HepG2 (cell line): ENCODE measurements at regions not wholly inside any gene's neighbourhood (a gene's known extent, or its start where the extent isn't known, plus 50 kb on each side); places are given as distances from the start of the nearest gene placed in this dataset.

Experiments
- ATAC-seq: fragments of 200-7000 bp; cut with Tn5 transposase; 3 replicates; pipeline ENCODE4 v1.9.1; 2020; ENCODE audit warnings: mild to moderate bottlenecking, moderate library complexity
- BruUV-seq: library from RNA; stranded (reverse); fragments of 400-500 nt; replicated peaks from 2 replicates; lab custom pipeline; 2021; lab: Mats Ljungman, UMichigan
- CTCF ChIA-PET: fragments of 300-600 bp; formaldehyde crosslinking; extraction: SDS; loops from one replicate; lab custom pipeline; 2021; ENCODE audit warnings: low total read pairs, inconsistent platforms, low intra/inter-chr PET ratio; lab: Yijun Ruan, JAX
- POLR2A ChIA-PET: fragments of 350-600 bp; sonication (Branson Sonifier 250); formaldehyde crosslinking; loops from one replicate; lab custom pipeline; 2020; ENCODE audit warnings: antibody characterized with exemption, inconsistent platforms; lab: Yijun Ruan, JAX
- DNase-seq: peaks from one replicate; pipeline ENCODE4 v3.0.0-alpha.2; 2015; ENCODE audit warnings: low spot score
- FAIRE-seq: peaks from 3 replicates; lab custom pipeline; 2011; peaks lifted over from hg19 to GRCh38; lab: Jason Lieb, UNC
- H2AFZ ChIP-seq: one replicate; pipeline ENCODE4 v1.6.1; 2011; ENCODE audit warnings: low read length, inconsistent platforms
- H3K27ac ChIP-seq: fragments of 300-600 bp; 3 replicates; pipeline ENCODE4 v1.8.0; 2011; ENCODE audit warnings: mixed run types, mild to moderate bottlenecking, mixed read lengths, low read length, inconsistent platforms; ENCODE audit not compliant: insufficient read depth; ENCODE audit errors: extremely low read length
- H3K27me3 ChIP-seq, 2 experiments: fragments of 200-600 bp in 1 of 2; 2 replicates in 1 of 2; 3 replicates in 1 of 2; pipeline versions ENCODE4 v1.6.0 to v1.8.0; 2011; ENCODE audit warnings: low read length in 2 of 2, mild to moderate bottlenecking in 2 of 2, moderate library complexity in 2 of 2, inconsistent platforms in 1 of 2; ENCODE audit not compliant: insufficient read depth in 2 of 2, control insufficient read depth in 1 of 2
- H3K36me3 ChIP-seq, 2 experiments: fragments of 200-600 bp in 1 of 2; replicated peaks in 1 of 2; 2 replicates in 1 of 2; 3 replicates in 1 of 2; pipeline versions ENCODE4 v1.5.1 to v1.8.0; 2011; ENCODE audit warnings: low read length in 2 of 2, inconsistent platforms in 1 of 2; ENCODE audit not compliant: insufficient read depth in 2 of 2, control insufficient read depth in 1 of 2
- H3K4me1 ChIP-seq: 2 replicates; pipeline ENCODE4 v1.5.1; 2012; ENCODE audit warnings: low read length, inconsistent platforms; ENCODE audit not compliant: insufficient read depth
- H3K4me2 ChIP-seq: 2 replicates; pipeline ENCODE4 v1.6.0; 2011; ENCODE audit warnings: low read depth, low read length, inconsistent platforms
- H3K4me3 ChIP-seq, 3 experiments: fragments of 200-600 bp in 1 of 3; sonication (generic), shearing (Covaris generic) in 1 of 3; replicated peaks in 1 of 3; 2 replicates each; pipeline ENCODE4 v1.5.1; 2011 to 2016; ENCODE audit warnings: low read length in 3 of 3, inconsistent platforms in 2 of 3, low read depth in 2 of 3, mild to moderate bottlenecking in 2 of 3, control low read depth in 1 of 3, mixed read lengths in 1 of 3; ENCODE audit not compliant: insufficient read depth in 1 of 3
- H3K79me2 ChIP-seq: one replicate; pipeline ENCODE4 v1.6.1; 2011; ENCODE audit warnings: low read length, inconsistent platforms; ENCODE audit not compliant: insufficient read depth
- H3K9ac ChIP-seq: 2 replicates; pipeline ENCODE4 v1.6.0; 2011; ENCODE audit warnings: mild to moderate bottlenecking, low read depth, low read length, inconsistent platforms; ENCODE audit not compliant: insufficient read depth
- H3K9me3 ChIP-seq: 2 replicates; pipeline ENCODE4 v1.5.1; 2012; ENCODE audit warnings: mild to moderate bottlenecking, low read length
- H4K20me1 ChIP-seq: 2 replicates; pipeline ENCODE4 v1.6.0; 2011; ENCODE audit warnings: inconsistent platforms, mild to moderate bottlenecking, low read length, moderate library complexity; ENCODE audit not compliant: insufficient read depth
- AGO1 ChIP-seq: fragments of 200-400 bp; formaldehyde crosslinking; IDR thresholded peaks from 2 replicates; pipeline ENCODE4 v1.6.1; 2017; ENCODE audit warnings: mild to moderate bottlenecking, low read depth, low read length, moderate library complexity; ENCODE audit not compliant: poor library complexity, severe bottlenecking
- CREBL2 ChIP-seq: sonication (generic); formaldehyde crosslinking; IDR thresholded peaks from 2 replicates; pipeline ENCODE4 v1.8.1; 2023; ENCODE audit warnings: missing genetic modification reagents, mild to moderate bottlenecking, borderline replicate concordance
- ETS1 ChIP-seq: sonication (generic); formaldehyde crosslinking; IDR thresholded peaks from 2 replicates; pipeline ENCODE4 v1.4.0; 2020; ENCODE audit warnings: missing genetic modification reagents
- HIC2 ChIP-seq: sonication (generic); formaldehyde crosslinking; IDR thresholded peaks from 2 replicates; pipeline ENCODE4 v1.9.0; 2022; ENCODE audit warnings: low read depth, missing genetic modification reagents
- NR2F2 ChIP-seq: IDR thresholded peaks from 2 replicates; pipeline ENCODE4 v1.6.1; 2012; ENCODE audit warnings: low read depth, inconsistent platforms, borderline replicate concordance
- PCBP2 ChIP-seq: fragments of 200-400 bp; formaldehyde crosslinking; optimal IDR thresholded peaks from 2 replicates; pipeline ENCODE3; 2018; ENCODE audit warnings: low read length, low read depth; ENCODE audit not compliant: poor library complexity, severe bottlenecking
- SOX6 ChIP-seq, 2 experiments: fragments of 450-650 bp in 1 of 2; sonication (generic) in 1 of 2; formaldehyde crosslinking in 1 of 2; IDR thresholded peaks; 2 replicates each; pipeline versions ENCODE4 v1.4.0 to v1.6.1; 2017 to 2020; ENCODE audit warnings: antibody characterized with exemption in 1 of 2, mild to moderate bottlenecking in 1 of 2, missing genetic modification reagents in 1 of 2
- TAF1 ChIP-seq: sonication (generic); formaldehyde crosslinking; IDR thresholded peaks from 2 replicates; pipeline ENCODE4 v1.4.0; 2020; ENCODE audit warnings: missing genetic modification reagents
- TBL1XR1 ChIP-seq: fragments of 150-350 bp; IDR thresholded peaks from 2 replicates; pipeline ENCODE4 v1.6.1; 2014; ENCODE audit warnings: borderline replicate concordance, low read length; ENCODE audit not compliant: partially characterized antibody
- ZMYM2 ChIP-seq: sonication (generic); formaldehyde crosslinking; IDR thresholded peaks from 2 replicates; pipeline ENCODE4 v1.8.0; 2022; ENCODE audit warnings: mild to moderate bottlenecking, missing genetic modification reagents
- ZNF235 ChIP-seq: sonication (generic); formaldehyde crosslinking; IDR thresholded peaks from 2 replicates; pipeline ENCODE4 v1.8.1; 2023; ENCODE audit warnings: mild to moderate bottlenecking, missing genetic modification reagents, borderline replicate concordance
- ZNF550 ChIP-seq: sonication (generic); formaldehyde crosslinking; IDR thresholded peaks from 2 replicates; pipeline ENCODE4 v1.4.0; 2020; ENCODE audit warnings: mild to moderate bottlenecking, missing genetic modification reagents, borderline replicate concordance
- ZNF670 ChIP-seq: sonication (generic); formaldehyde crosslinking; IDR thresholded peaks from 2 replicates; pipeline ENCODE4 v1.8.0; 2022; ENCODE audit warnings: mild to moderate bottlenecking, missing genetic modification reagents, borderline replicate concordance
- ZNF678 ChIP-seq: sonication (generic); formaldehyde crosslinking; IDR thresholded peaks from 2 replicates; pipeline ENCODE4 v1.4.0; 2020; ENCODE audit warnings: mild to moderate bottlenecking, missing genetic modification reagents
- ZNF891 ChIP-seq: sonication (generic); formaldehyde crosslinking; IDR thresholded peaks from 2 replicates; pipeline ENCODE4 v1.5.0; 2020; ENCODE audit warnings: mild to moderate bottlenecking, missing genetic modification reagents
- in situ Hi-C: cut with HindIII; loops from 2 replicates; pipeline ENCODE4 v1.10.0; 2017; ENCODE audit warnings: low pct_unique_long_range_greater_than_20kb; ENCODE audit not compliant: extremely low pct_ligation_motif_present
- intact Hi-C: fragments of 100-400 bp; cut with micrococcal nuclease; formaldehyde crosslinking; loops from one replicate; pipeline ENCODE4 v1.10.0; 2022; ENCODE audit not compliant: unreplicated experiment
- TF ChIP-seq, protein P1 (sequence below): sonication (generic); formaldehyde crosslinking; IDR thresholded peaks from 2 replicates; pipeline ENCODE4 v1.8.0; 2022; ENCODE audit warnings: mild to moderate bottlenecking, missing genetic modification reagents, moderate library complexity
- TF ChIP-seq, protein P2 (sequence below): IDR thresholded peaks from 2 replicates; pipeline ENCODE4 v1.6.1; 2016; ENCODE audit warnings: mild to moderate bottlenecking

GRCh38 chr6:91013511-91013910 lies 426.6 kb upstream of the MAP3K7 start:
- DNase-seq, result no peak
- Histone ChIP-seq H4K20me1 (no peaks in the 10 kb centered on the region), H3K36me3 (no peaks in the 10 kb centered on the region), H3K9me3 (no peaks in the 10 kb centered on the region), H3K4me1 (no peaks in the 10 kb centered on the region), H3K4me2 (no peak overlapping the region), H3K79me2 (no peaks in the 10 kb centered on the region), H3K4me3 (no peak overlapping the region), H2AFZ (no peak overlapping the region), H3K27ac (no peak overlapping the region), H3K9ac (no peak overlapping the region), H3K27me3 (no peaks in the 10 kb centered on the region)
- BruUV-seq, result no TSS peak
- ATAC-seq, result no peak
- POLR2A ChIA-PET, result no interaction called here
- intact Hi-C loops (no loop called here), in situ Hi-C loops (no loop called here)
- FAIRE-seq, result no peak
- TF ChIP-seq ETS1, result no peak
- no peak for TF ChIP-seq TAF1 (CRISPR knock-in tag)
- TF ChIP-seq CREBL2, result no peak
- no peak for TF ChIP-seq ZMYM2
- TF ChIP-seq NR2F2, result no peak
- no peak for TF ChIP-seq ZNF670 (CRISPR knock-in tag)
- TF ChIP-seq, protein P1, sequence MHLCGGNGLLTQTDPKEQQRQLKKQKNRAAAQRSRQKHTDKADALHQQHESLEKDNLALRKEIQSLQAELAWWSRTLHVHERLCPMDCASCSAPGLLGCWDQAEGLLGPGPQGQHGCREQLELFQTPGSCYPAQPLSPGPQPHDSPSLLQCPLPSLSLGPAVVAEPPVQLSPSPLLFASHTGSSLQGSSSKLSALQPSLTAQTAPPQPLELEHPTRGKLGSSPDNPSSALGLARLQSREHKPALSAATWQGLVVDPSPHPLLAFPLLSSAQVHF, result no peak
- TF ChIP-seq, protein P2, sequence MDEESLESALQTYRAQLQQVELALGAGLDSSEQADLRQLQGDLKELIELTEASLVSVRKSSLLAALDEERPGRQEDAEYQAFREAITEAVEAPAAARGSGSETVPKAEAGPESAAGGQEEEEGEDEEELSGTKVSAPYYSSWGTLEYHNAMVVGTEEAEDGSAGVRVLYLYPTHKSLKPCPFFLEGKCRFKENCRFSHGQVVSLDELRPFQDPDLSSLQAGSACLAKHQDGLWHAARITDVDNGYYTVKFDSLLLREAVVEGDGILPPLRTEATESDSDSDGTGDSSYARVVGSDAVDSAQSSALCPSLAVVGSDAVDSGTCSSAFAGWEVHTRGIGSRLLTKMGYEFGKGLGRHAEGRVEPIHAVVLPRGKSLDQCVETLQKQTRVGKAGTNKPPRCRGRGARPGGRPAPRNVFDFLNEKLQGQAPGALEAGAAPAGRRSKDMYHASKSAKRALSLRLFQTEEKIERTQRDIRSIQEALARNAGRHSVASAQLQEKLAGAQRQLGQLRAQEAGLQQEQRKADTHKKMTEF, result no peak
- TF ChIP-seq ZNF235 (CRISPR knock-in tag), result no peak
- no peak for TF ChIP-seq PCBP2
- no peak for TF ChIP-seq ZNF678 (CRISPR knock-in tag)
- TF ChIP-seq HIC2 (CRISPR knock-in tag), result no peak
- no peak for TF ChIP-seq ZNF550 (CRISPR knock-in tag)
- no peak for TF ChIP-seq ZNF891 (CRISPR knock-in tag)
- TF ChIP-seq SOX6 (IDR thresholded peaks at IDR 0.05), result no peak
- no peak for TF ChIP-seq SOX6 (CRISPR knock-in tag; IDR thresholded peaks at IDR 0.05)
- TF ChIP-seq AGO1, result no peak
- no peak for TF ChIP-seq TBL1XR1
- CTCF ChIA-PET, result no interaction called here
